A549 (cell line): ENCODE measurements at regions not wholly inside any gene's neighbourhood (a gene's known extent, or its start where the extent isn't known, plus 50 kb on each side); places are given as distances from the start of the nearest gene placed in this dataset.

Experiments used
- JUN ChIP-seq, 2 experiments: fragments of >200 bp; sonication (Bioruptor Twin); formaldehyde crosslinking; IDR thresholded peaks; 2 replicates in 1 of 2; 3 replicates in 1 of 2; pipeline ENCODE4 v1.6.1; 2016 to 2017
- MAFK ChIP-seq: fragments of 450-650 bp; IDR thresholded peaks from 2 replicates; pipeline ENCODE4 v1.6.1; 2014; ENCODE audit not compliant: partially characterized antibody
- POLR2A ChIP-seq: IDR thresholded peaks from 2 replicates; pipeline ENCODE4 v1.6.1; 2012; ENCODE audit warnings: mild to moderate bottlenecking, low read length
- TF ChIP-seq, protein P1 (sequence below): fragments of 150-350 bp; IDR thresholded peaks from 2 replicates; pipeline ENCODE4 v1.6.1; 2014; ENCODE audit warnings: low read depth, mild to moderate bottlenecking, low read length
- TF ChIP-seq, protein P2 (sequence below): fragments of >200 bp; sonication (Bioruptor Twin); formaldehyde crosslinking; IDR thresholded peaks from 3 replicates; pipeline ENCODE4 v1.5.1; 2016

DNA sequence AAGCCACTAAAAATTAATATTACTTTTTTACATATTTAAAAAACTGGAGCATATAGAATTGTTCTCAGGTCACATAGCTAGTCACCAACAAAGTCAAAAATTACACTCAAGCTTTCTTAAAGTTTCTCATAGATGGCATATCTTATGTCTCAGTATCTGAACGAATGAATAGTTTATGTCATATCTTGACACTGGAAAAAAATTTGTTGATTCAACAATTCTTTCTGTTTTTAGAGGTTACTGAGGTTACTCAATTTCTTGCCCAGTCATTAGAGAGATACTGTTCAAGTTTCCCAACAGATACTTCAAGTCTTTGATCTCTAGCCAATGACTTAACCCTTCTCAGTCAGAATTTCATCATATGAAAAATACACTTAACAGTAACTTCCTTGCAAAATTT, 113.1 kb upstream of the XIRP2 start:
- TF ChIP-seq, protein P1, sequence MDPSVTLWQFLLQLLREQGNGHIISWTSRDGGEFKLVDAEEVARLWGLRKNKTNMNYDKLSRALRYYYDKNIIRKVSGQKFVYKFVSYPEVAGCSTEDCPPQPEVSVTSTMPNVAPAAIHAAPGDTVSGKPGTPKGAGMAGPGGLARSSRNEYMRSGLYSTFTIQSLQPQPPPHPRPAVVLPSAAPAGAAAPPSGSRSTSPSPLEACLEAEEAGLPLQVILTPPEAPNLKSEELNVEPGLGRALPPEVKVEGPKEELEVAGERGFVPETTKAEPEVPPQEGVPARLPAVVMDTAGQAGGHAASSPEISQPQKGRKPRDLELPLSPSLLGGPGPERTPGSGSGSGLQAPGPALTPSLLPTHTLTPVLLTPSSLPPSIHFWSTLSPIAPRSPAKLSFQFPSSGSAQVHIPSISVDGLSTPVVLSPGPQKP = no peak
- TF ChIP-seq MAFK (no peak), JUN (IDR thresholded peaks at IDR 0.05) (no peak), POLR2A (no peak)
- TF ChIP-seq, protein P2, sequence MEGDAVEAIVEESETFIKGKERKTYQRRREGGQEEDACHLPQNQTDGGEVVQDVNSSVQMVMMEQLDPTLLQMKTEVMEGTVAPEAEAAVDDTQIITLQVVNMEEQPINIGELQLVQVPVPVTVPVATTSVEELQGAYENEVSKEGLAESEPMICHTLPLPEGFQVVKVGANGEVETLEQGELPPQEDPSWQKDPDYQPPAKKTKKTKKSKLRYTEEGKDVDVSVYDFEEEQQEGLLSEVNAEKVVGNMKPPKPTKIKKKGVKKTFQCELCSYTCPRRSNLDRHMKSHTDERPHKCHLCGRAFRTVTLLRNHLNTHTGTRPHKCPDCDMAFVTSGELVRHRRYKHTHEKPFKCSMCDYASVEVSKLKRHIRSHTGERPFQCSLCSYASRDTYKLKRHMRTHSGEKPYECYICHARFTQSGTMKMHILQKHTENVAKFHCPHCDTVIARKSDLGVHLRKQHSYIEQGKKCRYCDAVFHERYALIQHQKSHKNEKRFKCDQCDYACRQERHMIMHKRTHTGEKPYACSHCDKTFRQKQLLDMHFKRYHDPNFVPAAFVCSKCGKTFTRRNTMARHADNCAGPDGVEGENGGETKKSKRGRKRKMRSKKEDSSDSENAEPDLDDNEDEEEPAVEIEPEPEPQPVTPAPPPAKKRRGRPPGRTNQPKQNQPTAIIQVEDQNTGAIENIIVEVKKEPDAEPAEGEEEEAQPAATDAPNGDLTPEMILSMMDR = no peak
